Stimulated activated memory B cell treated with anti-CD40 and anti-IgM and Interleukin-4, amounts not matched to agents 10 μg/mL and 1 μg/mL and 100 μg/mL, for 72 hours (primary cell): ENCODE measurements at regions not wholly inside any gene's neighbourhood (a gene's known extent, or its start where the extent isn't known, plus 50 kb on each side); places are given as distances from the start of the nearest gene placed in this dataset.

ENCODE experiments used
- ATAC-seq: fragments of 150-1000 bp; cut with Tn5 transposase; 2 replicates; pipeline ENCODE4 v1.10.0; 2021
- H3K27ac Mint-ChIP-seq: one replicate; pipeline ENCODE4 v1.8.0; 2022; ENCODE audit warnings: mild to moderate bottlenecking, mixed read lengths
- H3K27me3 Mint-ChIP-seq: one replicate; pipeline ENCODE4 v1.8.0; 2022; ENCODE audit warnings: mixed read lengths
- H3K36me3 Mint-ChIP-seq: one replicate; pipeline ENCODE4 v1.8.0; 2022; ENCODE audit warnings: mixed read lengths
- H3K4me1 Mint-ChIP-seq: one replicate; pipeline ENCODE4 v1.8.0; 2022; ENCODE audit warnings: mixed read lengths
- H3K4me3 Mint-ChIP-seq: one replicate; pipeline ENCODE4 v1.8.0; 2022; ENCODE audit warnings: mild to moderate bottlenecking, moderate library complexity, mixed read lengths
- H3K9me3 Mint-ChIP-seq: one replicate; pipeline ENCODE4 v1.8.0; 2022; ENCODE audit warnings: mixed read lengths

DNA sequence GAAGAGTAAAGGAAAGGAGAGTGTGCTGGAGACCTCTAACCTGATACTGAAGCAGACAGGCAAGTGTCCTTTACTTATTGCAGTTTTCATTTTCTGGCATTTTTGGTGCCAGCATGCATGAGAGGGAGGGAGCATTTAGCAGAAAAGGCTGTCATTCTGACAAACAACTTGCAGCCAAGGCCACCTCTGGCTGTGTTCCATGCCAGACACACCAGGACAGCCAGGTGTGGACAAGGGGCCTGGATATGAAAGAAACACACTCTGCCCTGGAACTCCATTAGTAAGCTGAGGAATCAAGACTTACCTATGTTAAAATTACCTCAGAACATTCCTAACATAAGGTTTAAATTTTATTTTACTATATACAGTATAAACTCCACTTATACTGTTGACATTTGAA lies 365.4 kb upstream of the CAMK1G start:
- ATAC-seq: no peak
- no peak overlapping the region for H3K27ac Mint-ChIP-seq
- H3K36me3 Mint-ChIP-seq: no peaks in the 10 kb centered on the region
- peaks cover 15% of the 10 kb centered on the region for H3K9me3 Mint-ChIP-seq
- peaks cover 9% of the 10 kb centered on the region for H3K27me3 Mint-ChIP-seq
- no peak overlapping the region for H3K4me3 Mint-ChIP-seq
- no peaks in the 10 kb centered on the region for H3K4me1 Mint-ChIP-seq

DNA sequence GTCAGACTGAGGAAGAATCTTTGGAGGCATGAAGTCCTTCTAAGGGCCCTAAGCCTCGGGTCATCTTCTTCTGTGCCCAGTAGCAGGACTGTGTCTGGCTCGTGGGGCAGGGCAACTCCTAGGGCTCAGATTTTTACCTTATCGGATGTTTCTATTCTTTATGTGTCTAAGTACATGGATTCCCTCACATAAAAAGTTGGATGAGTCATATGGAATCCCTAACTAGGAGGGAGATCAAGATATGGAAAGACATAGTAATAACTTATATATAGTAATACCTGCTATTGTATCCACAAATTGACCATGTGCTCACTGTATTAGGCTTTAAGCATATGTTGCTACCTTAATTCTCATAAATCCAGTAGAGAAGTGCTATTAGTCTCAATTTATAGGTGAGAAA lies 364.5 kb upstream of the CAMK1G start:
- H3K27me3 Mint-ChIP-seq: peaks cover 9% of the 10 kb centered on the region
- peaks cover 11% of the 10 kb centered on the region for H3K9me3 Mint-ChIP-seq
- no peaks in the 10 kb centered on the region for H3K36me3 Mint-ChIP-seq
- ATAC-seq: no peak
- no peak overlapping the region for H3K4me3 Mint-ChIP-seq
- no peak overlapping the region for H3K27ac Mint-ChIP-seq
- H3K4me1 Mint-ChIP-seq: peaks cover 7% of the 10 kb centered on the region

DNA sequence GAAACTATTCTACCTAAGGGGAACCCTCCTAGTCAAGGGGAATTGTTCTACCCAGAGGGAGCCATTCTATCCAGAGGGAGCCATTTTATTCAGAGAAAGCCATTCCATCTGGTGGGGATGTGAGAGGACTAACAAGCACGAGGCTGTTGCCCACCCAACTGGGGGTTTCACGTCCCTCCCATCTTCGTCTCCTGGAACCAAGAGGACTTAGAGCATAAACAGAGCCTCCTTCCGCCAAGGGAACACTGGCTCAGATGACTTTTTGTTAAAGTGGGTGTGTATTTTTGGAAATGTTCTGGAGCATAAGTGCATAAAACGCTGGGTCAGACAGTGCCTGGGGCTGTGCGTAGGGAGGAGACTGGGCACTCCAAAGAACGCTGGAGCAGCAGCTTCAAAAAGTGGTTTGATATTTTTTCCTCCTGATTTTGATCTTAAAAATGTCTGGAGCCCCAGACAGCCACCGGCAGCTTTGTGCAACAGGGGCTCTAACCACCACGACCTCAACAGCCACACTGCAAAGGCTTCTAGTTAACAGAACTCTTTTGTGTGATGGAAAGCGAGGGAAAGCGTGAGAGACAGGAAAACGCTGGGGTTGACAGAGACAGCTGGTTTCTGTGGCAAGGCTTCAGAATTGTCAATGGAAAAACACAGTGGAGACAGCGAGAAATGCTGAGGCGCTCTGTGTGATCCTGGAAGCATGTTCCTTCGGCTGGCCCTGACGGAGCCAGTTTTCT lies 363.6 kb upstream of the CAMK1G start:
- Mint-ChIP-seq H3K4me3 (no peak overlapping the region), H3K9me3 (peaks cover 14% of the 10 kb centered on the region), H3K4me1 (peaks cover 7% of the 10 kb centered on the region), H3K36me3 (no peaks in the 10 kb centered on the region), H3K27me3 (peaks cover 9% of the 10 kb centered on the region), H3K27ac (no peak overlapping the region)
- no peak for ATAC-seq

DNA sequence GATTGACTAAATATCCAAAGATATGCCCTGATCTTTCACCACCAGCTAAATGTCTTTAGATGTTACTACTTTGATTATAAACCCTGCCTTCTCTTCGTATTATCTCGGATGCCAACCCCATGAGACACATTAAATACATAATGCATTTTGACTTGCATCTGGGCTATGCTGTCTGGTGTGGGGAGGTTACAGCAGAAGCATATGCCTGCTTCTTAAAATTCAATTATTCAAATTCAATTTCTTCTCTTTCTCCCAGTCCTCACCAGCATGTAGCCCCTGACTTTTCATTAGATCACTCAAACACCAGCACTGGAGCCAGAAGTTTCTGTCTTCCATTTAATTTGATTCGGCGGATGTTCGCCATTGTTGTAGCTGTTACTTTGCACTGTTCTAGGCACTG lies 360.7 kb upstream of the CAMK1G start:
- H3K4me3 Mint-ChIP-seq: no peak overlapping the region
- peaks cover 10% of the 10 kb centered on the region for H3K9me3 Mint-ChIP-seq
- peaks cover 9% of the 10 kb centered on the region for H3K27me3 Mint-ChIP-seq
- no peaks in the 10 kb centered on the region for H3K36me3 Mint-ChIP-seq
- H3K27ac Mint-ChIP-seq: no peak overlapping the region
- ATAC-seq: no peak
- peaks cover 7% of the 10 kb centered on the region for H3K4me1 Mint-ChIP-seq

DNA sequence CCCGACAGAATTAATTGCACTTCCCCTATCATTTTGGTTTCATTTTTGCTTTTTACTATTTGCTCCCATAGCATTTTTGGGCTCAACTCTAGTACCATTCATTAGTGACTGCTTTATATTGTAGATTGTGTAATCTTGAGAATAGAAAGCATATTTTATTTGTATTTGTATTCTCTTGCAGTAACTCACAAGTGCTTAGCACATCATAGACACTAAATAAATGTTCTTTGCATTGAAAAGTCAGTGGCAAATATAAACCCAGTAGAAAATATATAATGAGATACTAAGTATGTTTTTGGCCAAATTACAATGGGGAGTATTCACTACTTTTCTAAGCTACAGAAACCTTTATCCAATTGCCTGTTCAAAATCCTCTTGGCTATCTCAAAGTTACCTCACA lies 359.7 kb upstream of the CAMK1G start:
- Mint-ChIP-seq H3K27ac (no peak overlapping the region), H3K36me3 (no peaks in the 10 kb centered on the region), H3K4me1 (peaks cover 7% of the 10 kb centered on the region), H3K27me3 (peaks cover 9% of the 10 kb centered on the region), H3K9me3 (peaks cover 10% of the 10 kb centered on the region), H3K4me3 (no peak overlapping the region)
- no peak for ATAC-seq

DNA sequence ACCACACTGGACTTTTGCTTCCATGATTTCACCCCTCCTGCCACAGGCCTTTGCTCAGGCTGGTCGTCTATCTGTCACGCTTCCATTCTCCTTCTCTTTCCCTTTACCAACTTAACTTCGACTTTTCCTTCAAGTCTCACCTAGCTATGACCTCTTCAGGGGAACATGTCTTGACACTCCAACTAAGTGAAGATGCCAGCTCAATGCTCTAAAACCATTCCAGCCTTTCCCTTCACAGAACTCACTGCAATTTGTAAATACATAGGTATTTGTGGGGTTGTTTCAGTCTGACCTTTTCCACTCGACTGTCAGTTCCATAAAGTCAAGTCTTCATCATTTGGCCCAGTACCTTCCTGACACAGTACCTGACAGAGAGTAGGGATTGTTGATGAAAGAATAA lies 358.6 kb upstream of the CAMK1G start:
- peaks cover 7% of the 10 kb centered on the region for H3K4me1 Mint-ChIP-seq
- H3K4me3 Mint-ChIP-seq: no peak overlapping the region
- H3K27me3 Mint-ChIP-seq: peaks cover 9% of the 10 kb centered on the region
- peaks cover 10% of the 10 kb centered on the region for H3K9me3 Mint-ChIP-seq
- ATAC-seq: no peak
- no peaks in the 10 kb centered on the region for H3K36me3 Mint-ChIP-seq
- no peak overlapping the region for H3K27ac Mint-ChIP-seq

DNA sequence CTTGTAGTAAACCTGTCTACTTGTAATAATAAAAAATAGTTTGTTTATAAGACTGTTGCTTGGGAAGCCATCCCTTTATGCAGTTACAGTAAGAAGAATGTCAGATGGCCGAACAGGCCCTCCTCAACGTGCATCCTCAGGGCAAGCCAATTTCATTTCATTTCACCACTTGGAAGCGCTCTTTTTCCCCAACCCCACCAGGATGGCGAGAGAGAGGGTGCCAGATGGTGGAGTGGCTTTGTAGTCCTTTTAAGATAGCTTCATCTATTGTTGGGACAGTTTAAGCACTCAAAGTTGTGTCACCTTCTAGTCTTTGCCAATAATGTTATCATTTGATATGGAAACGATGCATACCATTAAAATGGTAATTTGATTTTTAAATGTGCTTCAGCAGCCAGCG lies 356.3 kb upstream of the CAMK1G start:
- Mint-ChIP-seq H3K4me1 (peaks cover 7% of the 10 kb centered on the region), H3K4me3 (no peak overlapping the region), H3K27me3 (peaks cover 9% of the 10 kb centered on the region), H3K36me3 (no peaks in the 10 kb centered on the region), H3K27ac (no peak overlapping the region), H3K9me3 (peaks cover 14% of the 10 kb centered on the region)
- ATAC-seq: no peak

DNA sequence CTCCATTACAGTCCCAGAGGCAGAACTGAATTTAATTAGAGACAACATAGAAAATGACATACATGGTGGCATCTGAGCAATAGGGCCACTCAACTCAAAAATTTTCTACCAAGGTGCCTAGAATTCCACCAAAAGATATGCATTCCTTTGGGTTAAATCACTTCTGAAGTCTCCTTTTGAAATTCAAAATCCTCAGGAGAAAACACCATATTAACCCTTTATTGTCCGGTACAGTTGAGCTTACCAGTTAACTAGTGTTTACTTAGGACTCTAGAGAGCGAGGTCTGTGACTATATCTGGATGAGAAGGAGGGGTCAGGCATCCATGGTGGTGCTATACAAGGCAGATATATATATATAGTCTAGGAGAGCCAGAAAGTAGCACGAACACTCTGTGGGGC lies 355.6 kb upstream of the CAMK1G start:
- H3K36me3 Mint-ChIP-seq: no peaks in the 10 kb centered on the region
- ATAC-seq: no peak
- H3K4me1 Mint-ChIP-seq: peaks cover 7% of the 10 kb centered on the region
- peaks cover 1% of the 10 kb centered on the region for H3K27me3 Mint-ChIP-seq
- H3K4me3 Mint-ChIP-seq: no peak overlapping the region
- H3K27ac Mint-ChIP-seq: no peak overlapping the region
- peaks cover 16% of the 10 kb centered on the region for H3K9me3 Mint-ChIP-seq

DNA sequence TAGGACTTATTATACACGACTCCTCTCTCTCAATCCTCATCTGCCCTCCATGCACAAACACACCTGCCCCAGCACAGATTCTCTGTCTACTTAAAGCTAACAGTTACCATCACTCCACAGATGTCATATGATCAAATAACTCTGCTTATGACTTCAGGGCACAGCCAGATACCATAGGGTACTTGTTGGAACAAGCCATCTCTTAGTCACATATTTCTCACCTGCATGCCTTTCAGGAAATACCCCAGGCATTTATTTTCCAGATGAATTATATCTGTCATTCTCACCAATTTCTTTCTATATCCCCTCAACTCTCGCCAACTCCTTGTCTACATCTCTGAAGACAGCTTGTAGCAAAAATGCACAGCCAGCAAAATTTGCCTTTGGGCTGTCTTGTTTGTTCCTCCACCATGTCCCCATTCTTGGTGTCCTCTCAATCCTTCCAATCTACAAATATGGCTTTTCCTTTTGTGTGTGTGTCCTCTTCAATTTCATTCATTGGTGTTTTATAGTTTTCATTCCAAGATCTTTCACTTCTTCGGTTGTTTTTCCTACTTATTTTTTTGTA lies 353.9 kb upstream of the CAMK1G start:
- Mint-ChIP-seq H3K27ac (no peak overlapping the region), H3K9me3 (peaks cover 14% of the 10 kb centered on the region)
- ATAC-seq: no peak

DNA sequence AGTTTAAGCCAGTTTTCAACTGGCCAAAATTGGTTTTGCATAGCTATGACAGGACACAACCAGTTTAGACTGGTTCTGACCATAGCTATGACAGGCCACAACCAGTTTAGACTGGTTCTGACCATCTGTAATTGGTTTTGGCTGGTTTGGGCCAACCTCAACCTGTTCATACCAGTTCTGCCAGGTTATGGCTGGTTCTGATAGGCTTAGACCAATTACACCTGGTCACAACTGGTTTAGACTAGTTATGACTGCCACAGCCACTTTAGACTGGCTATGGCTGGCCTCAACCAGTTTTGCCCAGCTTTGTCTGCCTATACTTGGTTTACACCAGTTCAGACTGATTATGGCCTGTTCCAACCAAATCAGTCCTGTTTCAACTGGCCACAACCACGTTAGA lies 353.2 kb upstream of the CAMK1G start:
- Mint-ChIP-seq H3K27me3 (no peaks in the 10 kb centered on the region), H3K9me3 (peaks cover 9% of the 10 kb centered on the region), H3K36me3 (no peaks in the 10 kb centered on the region), H3K27ac (no peak overlapping the region), H3K4me3 (no peak overlapping the region), H3K4me1 (no peaks in the 10 kb centered on the region)
- no peak for ATAC-seq

More for the DNA sequence above, 353.9 kb upstream of the CAMK1G start:
- H3K27me3 Mint-ChIP-seq: no peaks in the 10 kb centered on the region
- H3K4me1 Mint-ChIP-seq: no peaks in the 10 kb centered on the region
- no peak overlapping the region for H3K4me3 Mint-ChIP-seq
- no peaks in the 10 kb centered on the region for H3K36me3 Mint-ChIP-seq

DNA sequence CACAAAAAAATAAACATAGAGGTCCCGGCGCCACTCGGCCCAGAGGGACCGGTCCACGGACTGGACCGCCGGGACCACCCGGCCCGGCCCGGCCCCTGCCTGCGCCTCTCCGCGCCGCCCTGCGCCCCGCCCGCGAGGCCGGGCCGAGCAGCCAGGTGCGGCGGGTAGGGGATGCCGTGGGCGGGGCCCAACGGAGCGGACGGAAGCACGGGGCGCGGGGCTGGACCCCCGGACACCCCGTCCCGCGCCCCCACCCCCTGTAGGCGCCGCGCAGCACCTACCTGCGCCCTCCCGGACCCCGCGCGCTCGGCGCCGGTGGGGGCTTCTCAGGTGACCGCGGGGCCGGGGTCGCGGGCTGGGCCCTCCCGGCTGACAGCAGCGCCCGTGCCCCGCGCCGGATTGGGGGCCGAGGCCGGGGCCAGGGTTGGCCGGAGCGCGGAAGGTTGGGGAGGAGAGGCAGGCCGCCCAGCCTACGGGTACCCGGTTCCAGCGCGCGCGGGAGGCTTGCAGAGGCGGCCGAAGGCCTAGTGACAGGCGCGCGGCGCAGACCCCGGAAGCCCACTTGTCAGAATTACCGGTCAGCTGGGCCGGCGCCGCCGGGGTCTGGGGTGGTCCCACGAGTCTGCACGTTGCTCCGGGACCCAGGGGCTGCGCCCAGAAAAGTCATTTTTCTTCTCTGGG lies 351.9 kb upstream of the CAMK1G start:
- H3K4me1 Mint-ChIP-seq: no peaks in the 10 kb centered on the region
- H3K36me3 Mint-ChIP-seq: no peaks in the 10 kb centered on the region
- H3K27ac Mint-ChIP-seq: no peak overlapping the region
- peaks cover 9% of the 10 kb centered on the region for H3K9me3 Mint-ChIP-seq
- H3K4me3 Mint-ChIP-seq: no peak overlapping the region
- no peaks in the 10 kb centered on the region for H3K27me3 Mint-ChIP-seq
- peak; percentile 79 for ATAC-seq

DNA sequence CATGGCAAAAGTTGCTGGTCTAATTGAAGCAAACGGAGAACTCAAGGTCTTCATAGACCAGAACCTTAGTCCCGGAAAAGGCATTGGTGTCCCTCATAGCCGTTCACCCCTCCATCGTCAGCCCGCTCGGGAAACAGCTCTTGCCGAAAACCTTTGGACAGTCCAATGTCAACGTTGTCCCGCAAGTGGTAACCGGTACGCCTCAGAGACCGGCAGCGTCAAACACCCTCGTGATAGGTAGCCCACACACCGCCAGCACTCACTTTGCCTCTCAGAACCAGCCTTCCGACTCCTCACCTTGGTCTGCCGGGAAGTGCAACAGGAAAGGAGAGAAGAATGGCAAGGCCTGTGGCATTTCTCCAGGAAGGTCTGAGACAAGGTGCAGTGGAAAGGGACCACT lies 351.3 kb upstream of the CAMK1G start:
- Mint-ChIP-seq H3K27ac (no peak overlapping the region), H3K36me3 (no peaks in the 10 kb centered on the region), H3K4me1 (no peaks in the 10 kb centered on the region), H3K9me3 (peaks cover 9% of the 10 kb centered on the region), H3K27me3 (no peaks in the 10 kb centered on the region), H3K4me3 (no peak overlapping the region)
- no peak for ATAC-seq

DNA sequence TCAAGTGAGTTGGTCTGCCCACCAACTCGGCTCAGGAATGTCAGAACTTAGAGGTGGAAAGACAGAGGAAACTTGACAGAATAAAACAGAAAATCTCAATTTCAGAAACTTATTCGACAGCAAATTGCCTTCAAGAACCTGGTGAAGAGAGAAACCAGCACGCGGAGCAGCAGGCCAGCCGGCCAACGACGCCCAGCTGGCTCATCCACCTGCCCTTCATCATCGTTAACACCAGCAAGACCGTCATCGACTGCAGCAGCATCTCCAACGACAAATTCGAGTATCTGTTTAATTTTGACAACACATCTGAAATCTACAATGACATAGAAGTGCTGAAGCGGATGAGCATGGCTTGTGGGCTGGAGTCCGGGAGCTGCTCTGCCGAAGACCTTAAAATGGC lies 350.8 kb upstream of the CAMK1G start:
- Mint-ChIP-seq H3K9me3 (peaks cover 9% of the 10 kb centered on the region), H3K4me3 (no peak overlapping the region), H3K36me3 (no peaks in the 10 kb centered on the region)

DNA sequence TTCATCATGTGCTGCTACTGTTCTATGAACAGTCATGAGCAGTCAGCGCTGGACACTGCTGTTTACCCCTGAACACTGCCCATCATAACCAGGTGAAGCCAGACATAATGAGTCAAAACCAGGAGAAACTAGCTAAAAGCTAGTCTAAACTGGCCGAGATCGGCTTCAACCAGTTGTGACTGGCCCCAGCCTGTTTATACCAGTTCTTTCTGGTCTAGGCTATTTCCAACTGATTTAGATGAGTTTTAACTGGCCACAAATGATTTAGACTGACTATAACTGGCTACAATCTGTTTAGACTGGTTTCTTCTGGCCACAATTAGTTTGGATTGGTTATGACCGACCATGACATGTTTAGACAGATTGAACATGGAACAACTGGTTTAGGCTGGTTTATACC lies 348.3 kb upstream of the CAMK1G start:
- no peak overlapping the region for H3K27ac Mint-ChIP-seq
- ATAC-seq: no peak
- H3K4me3 Mint-ChIP-seq: no peak overlapping the region
- no peaks in the 10 kb centered on the region for H3K4me1 Mint-ChIP-seq
- H3K36me3 Mint-ChIP-seq: no peaks in the 10 kb centered on the region
- no peaks in the 10 kb centered on the region for H3K27me3 Mint-ChIP-seq
- H3K9me3 Mint-ChIP-seq: peaks cover 9% of the 10 kb centered on the region

More for the DNA sequence above, 350.8 kb upstream of the CAMK1G start:
- H3K27me3 Mint-ChIP-seq: no peaks in the 10 kb centered on the region
- no peak for ATAC-seq
- H3K27ac Mint-ChIP-seq: no peak overlapping the region
- H3K4me1 Mint-ChIP-seq: no peaks in the 10 kb centered on the region

DNA sequence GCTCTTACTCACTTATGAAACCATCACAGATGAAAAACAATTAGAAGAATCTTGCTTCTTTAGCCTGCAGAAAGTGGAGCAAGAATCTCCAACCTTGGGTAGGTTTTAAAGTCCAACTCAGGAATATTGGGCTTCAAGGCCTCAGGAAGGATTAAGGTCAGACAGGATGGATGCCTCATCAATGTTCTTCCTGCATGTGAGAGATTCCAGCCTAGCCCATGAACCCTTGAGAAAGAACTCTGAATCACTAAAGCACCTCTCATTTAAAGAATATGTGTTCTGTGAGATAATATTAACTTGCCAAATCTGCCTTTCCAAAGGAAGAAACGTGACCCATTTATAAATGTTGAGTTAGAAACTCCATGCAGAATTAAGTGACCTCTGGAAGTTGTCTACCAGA lies 345.2 kb upstream of the CAMK1G start:
- H3K27ac Mint-ChIP-seq: no peak overlapping the region
- no peaks in the 10 kb centered on the region for H3K36me3 Mint-ChIP-seq
- H3K9me3 Mint-ChIP-seq: no peaks in the 10 kb centered on the region
- H3K4me3 Mint-ChIP-seq: no peak overlapping the region
- H3K27me3 Mint-ChIP-seq: peaks cover 8% of the 10 kb centered on the region
- H3K4me1 Mint-ChIP-seq: no peaks in the 10 kb centered on the region
- ATAC-seq: no peak

DNA sequence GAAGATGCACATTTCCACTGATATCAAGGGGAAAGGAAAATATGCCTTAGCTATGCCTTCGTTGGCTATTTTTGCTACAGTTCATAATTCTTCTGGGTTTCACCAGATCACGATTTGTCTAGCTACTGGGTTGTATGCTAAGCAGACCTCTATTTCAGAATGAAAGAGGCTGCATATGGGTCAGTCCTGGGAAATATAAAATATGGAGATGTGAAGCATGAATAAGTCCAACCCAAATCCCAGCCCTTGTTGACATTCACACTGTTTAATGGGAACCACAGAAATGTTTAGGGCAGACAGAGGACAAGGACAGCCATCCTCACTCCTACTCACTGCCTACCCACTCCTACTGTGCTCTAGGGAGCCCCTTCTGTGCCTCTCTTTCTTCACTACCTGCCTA lies 343.2 kb upstream of the CAMK1G start:
- H3K36me3 Mint-ChIP-seq: no peaks in the 10 kb centered on the region
- no peak for ATAC-seq
- H3K27ac Mint-ChIP-seq: no peak overlapping the region
- no peak overlapping the region for H3K4me3 Mint-ChIP-seq
- H3K27me3 Mint-ChIP-seq: peaks cover 10% of the 10 kb centered on the region
- no peaks in the 10 kb centered on the region for H3K4me1 Mint-ChIP-seq
- H3K9me3 Mint-ChIP-seq: no peaks in the 10 kb centered on the region
